UCSD-AML1 (cell line): ENCODE measurements at regions not wholly inside any gene's neighbourhood (a gene's known extent, or its start where the extent isn't known, plus 50 kb on each side); places are given as distances from the start of the nearest gene placed in this dataset.

Experiments
- DNase-seq: peaks from one replicate; lab custom pipeline; 2025; ENCODE audit not compliant: unreplicated experiment; lab: John Stamatoyannopoulos, UW

DNA sequence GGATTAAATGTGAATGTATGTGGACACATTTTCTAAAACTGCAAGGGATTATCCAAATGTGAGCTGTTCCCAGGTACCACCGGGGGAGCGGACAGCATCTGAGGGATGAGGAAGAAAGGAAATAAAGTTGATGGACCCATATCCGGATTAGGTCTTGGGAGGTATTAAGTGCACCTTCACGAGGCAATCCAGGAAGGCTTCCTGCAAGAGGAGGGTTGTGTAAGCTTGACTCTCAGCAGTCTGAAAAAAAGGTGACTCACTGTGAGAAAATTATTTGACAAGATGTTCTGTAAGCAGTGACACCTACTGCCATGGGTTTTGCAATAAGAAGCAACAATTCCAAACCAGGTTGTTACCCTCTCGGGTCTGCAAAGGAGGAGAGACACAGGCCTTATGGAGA, 55.0 kb upstream of the LRFN2 start:
- DNase-seq, result no peak

DNA sequence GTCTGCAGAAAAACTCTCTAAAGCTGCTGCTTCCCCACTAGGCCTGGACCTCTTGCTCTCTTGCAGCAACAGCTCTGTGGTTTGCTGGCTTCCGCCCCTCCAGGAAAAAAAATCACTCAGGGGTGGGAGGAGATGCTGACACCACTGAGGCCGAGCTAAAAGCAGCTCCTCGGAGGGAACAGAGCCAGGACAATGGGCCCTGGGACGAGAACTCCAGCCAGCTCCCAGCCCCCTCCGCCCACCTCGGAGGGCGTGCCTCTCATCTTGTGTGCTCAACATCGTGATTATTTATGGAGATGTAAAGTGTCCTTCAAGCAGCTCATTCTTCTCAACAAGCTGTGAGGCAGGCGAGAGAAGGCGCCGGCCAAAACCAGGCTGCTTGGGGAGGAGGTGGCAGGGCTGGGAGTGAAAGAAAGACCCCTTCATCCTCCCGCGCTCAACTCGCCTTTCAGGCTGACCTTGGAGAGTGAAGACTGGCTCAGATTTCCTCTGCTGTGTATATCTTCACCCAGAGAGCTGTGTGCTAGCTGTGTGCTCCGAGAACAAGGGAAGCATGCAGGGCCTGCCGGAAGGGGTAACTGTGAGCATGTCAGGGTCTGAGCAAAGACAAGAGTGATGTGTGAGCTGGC, 53.5 kb upstream of the LRFN2 start:
- DNase-seq, result peak; percentile 18
